ENCODE measurements at regions not wholly inside any gene's neighbourhood (a gene's known extent, or its start where the extent isn't known, plus 50 kb on each side); places are given as distances from the start of the nearest gene placed in this dataset.

- DNase-seq (ENCODE audit: low read depth in 3 of 3, low spot score in 2 of 3): no peak
Measured at GRCh38 chr13:76795701-76796695, 90.2 kb downstream of the KCTD12 start.

GRCh38 chr13:76792731-76793347, 93.4 kb downstream of the KCTD12 start:
- DNase-seq (ENCODE audit: low read depth in 3 of 3, low spot score in 2 of 3): no peak

- no peak for DNase-seq (ENCODE audit: low read depth in 3 of 3, low spot score in 2 of 3)
Measured at GRCh38 chr13:76790980-76791819, 95.0 kb downstream of the KCTD12 start.

GRCh38 chr13:76790526-76790925, 95.7 kb downstream of the KCTD12 start:
- no peak for DNase-seq (ENCODE audit: low read depth in 3 of 3, low spot score in 2 of 3)

GRCh38 chr13:76783798-76784197, 102.4 kb downstream of the KCTD12 start:
- DNase-seq (ENCODE audit: low read depth in 3 of 3, low spot score in 2 of 3): no peak

GRCh38 chr13:76778853-76779252, 107.4 kb downstream of the KCTD12 start:
- no peak for DNase-seq (ENCODE audit: low read depth in 3 of 3, low spot score in 2 of 3)

- DNase-seq (ENCODE audit: low read depth in 3 of 3, low spot score in 2 of 3): no peak
Measured at GRCh38 chr13:76777096-76777495, 109.1 kb downstream of the KCTD12 start.

- DNase-seq (ENCODE audit: low read depth in 3 of 3, low spot score in 2 of 3): no peak
Measured at GRCh38 chr13:76775088-76775740, 111.0 kb downstream of the KCTD12 start.

- DNase-seq (ENCODE audit: low read depth in 3 of 3, low spot score in 2 of 3): no peak
Measured at GRCh38 chr13:76773448-76774094, 112.6 kb downstream of the KCTD12 start.

GRCh38 chr13:76772241-76772640, 114.0 kb downstream of the KCTD12 start:
- DNase-seq (ENCODE audit: low read depth in 3 of 3, low spot score in 2 of 3): no peak

GRCh38 chr13:76769271-76769791, 116.9 kb downstream of the KCTD12 start:
- DNase-seq (ENCODE audit: low read depth in 3 of 3, low spot score in 2 of 3): no peak

GRCh38 chr13:76768384-76768783, 117.8 kb downstream of the KCTD12 start:
- no peak for DNase-seq (ENCODE audit: low read depth in 3 of 3, low spot score in 2 of 3)

GRCh38 chr13:76764916-76765315, 121.3 kb downstream of the KCTD12 start:
- DNase-seq (ENCODE audit: low read depth in 3 of 3, low spot score in 2 of 3): no peak

- no peak for DNase-seq (ENCODE audit: low read depth in 3 of 3, low spot score in 2 of 3)
Measured at GRCh38 chr13:76764429-76764828, 121.8 kb downstream of the KCTD12 start.

- no peak for DNase-seq (ENCODE audit: low read depth in 3 of 3, low spot score in 2 of 3)
Measured at GRCh38 chr13:76762721-76763120, 123.5 kb downstream of the KCTD12 start.

GRCh38 chr13:76759877-76760276, 126.3 kb downstream of the KCTD12 start:
- no peak for DNase-seq (ENCODE audit: low read depth in 3 of 3, low spot score in 2 of 3)

- no peak for DNase-seq (ENCODE audit: low read depth in 3 of 3, low spot score in 2 of 3)
Measured at GRCh38 chr13:76758738-76759137, 127.5 kb downstream of the KCTD12 start.

- DNase-seq (ENCODE audit: low read depth in 3 of 3, low spot score in 2 of 3): no peak
Measured at GRCh38 chr13:76758257-76758656, 127.9 kb downstream of the KCTD12 start.

GRCh38 chr13:76756451-76756850, 129.8 kb downstream of the KCTD12 start:
- DNase-seq (ENCODE audit: low read depth in 3 of 3, low spot score in 2 of 3): no peak

- DNase-seq (ENCODE audit: low read depth in 3 of 3, low spot score in 2 of 3): no peak
Measured at GRCh38 chr13:76754414-76754813, 131.8 kb downstream of the KCTD12 start.
